GM10266 (cell line): ENCODE measurements at regions not wholly inside any gene's neighbourhood (a gene's known extent, or its start where the extent isn't known, plus 50 kb on each side); places are given as distances from the start of the nearest gene placed in this dataset.

Source experiments
- DNase-seq: peaks from one replicate; pipeline ENCODE4 v3.0.0; 2012; ENCODE audit errors: extremely low spot score
- TF ChIP-seq, protein P1 (sequence below): IDR thresholded peaks from 2 replicates; pipeline ENCODE4 v1.5.1; 2012; ENCODE audit warnings: mild to moderate bottlenecking, low read depth; ENCODE audit not compliant: control insufficient read depth, insufficient read depth; ENCODE audit errors: missing control alignments

DNA sequence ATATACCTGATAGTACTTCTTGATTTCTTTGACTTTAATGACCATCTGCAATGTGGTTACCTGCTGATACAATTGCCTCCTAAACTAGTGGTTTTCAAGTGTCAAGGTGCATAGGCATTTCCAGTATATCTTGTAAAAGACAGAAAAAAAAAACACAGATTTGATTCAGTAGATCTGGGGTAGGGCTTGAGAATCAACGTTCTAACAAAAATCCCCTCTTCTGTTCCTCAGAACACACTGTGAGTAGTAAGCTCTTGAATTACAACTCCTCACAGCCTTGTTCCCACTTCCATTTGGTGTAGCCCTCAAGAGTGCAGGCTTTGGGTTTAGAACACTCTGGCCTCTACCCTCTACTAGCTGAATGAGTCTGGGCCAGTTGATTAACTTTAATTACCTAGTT is 78.0 kb upstream of the CTSC start:
- DNase-seq = no peak
- TF ChIP-seq, protein P1, sequence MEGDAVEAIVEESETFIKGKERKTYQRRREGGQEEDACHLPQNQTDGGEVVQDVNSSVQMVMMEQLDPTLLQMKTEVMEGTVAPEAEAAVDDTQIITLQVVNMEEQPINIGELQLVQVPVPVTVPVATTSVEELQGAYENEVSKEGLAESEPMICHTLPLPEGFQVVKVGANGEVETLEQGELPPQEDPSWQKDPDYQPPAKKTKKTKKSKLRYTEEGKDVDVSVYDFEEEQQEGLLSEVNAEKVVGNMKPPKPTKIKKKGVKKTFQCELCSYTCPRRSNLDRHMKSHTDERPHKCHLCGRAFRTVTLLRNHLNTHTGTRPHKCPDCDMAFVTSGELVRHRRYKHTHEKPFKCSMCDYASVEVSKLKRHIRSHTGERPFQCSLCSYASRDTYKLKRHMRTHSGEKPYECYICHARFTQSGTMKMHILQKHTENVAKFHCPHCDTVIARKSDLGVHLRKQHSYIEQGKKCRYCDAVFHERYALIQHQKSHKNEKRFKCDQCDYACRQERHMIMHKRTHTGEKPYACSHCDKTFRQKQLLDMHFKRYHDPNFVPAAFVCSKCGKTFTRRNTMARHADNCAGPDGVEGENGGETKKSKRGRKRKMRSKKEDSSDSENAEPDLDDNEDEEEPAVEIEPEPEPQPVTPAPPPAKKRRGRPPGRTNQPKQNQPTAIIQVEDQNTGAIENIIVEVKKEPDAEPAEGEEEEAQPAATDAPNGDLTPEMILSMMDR = no peak

DNA sequence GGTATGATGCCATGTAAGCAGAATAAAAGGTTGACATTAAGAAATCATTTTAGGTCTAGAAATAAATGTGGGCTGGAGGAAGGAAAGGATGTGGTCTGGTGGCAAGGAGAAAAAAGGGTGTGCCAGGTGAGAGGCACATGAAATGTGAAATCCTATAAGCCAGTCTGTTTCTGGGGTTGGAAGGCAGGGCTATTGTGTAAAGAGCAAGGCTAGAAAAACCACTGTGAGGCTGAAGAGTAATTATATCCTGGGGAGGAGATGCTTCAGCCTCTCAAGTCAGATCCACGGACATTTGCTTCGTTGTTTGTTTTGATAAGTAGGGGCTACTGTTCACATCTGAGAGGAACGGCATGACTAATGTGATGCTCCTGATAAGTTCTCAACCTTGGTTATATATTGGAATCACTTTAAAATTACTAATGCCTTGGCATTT is 77.5 kb upstream of the CTSC start:
- TF ChIP-seq, protein P1 = no peak
- no peak for DNase-seq

- no peak for DNase-seq
Observed at GRCh38 chr11:88414385-88414861, 76.9 kb upstream of the CTSC start.

DNA sequence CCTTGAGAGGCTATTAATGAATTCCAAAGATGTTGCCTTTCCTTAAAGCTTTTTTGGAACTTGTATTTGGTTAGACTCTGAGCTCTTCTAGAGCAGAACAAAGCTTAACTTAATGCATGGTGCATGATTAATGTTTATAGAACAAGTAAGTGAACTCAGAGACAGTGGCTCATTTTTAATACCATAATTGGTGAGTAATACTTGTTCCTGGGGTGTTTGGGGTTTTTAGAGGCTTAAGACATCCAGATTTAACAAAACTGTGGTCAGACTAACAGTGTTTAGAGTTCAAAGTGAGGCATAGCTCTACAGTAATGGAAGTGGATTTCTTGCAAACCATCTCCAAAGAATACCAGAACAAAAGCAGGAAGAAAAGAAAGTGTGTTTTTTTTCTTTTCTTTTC is 73.7 kb upstream of the CTSC start:
- TF ChIP-seq, protein P1 = no peak
- DNase-seq = no peak

More at GRCh38 chr11:88414385-88414861, 76.9 kb upstream of the CTSC start:
- TF ChIP-seq, protein P1 = no peak

DNA sequence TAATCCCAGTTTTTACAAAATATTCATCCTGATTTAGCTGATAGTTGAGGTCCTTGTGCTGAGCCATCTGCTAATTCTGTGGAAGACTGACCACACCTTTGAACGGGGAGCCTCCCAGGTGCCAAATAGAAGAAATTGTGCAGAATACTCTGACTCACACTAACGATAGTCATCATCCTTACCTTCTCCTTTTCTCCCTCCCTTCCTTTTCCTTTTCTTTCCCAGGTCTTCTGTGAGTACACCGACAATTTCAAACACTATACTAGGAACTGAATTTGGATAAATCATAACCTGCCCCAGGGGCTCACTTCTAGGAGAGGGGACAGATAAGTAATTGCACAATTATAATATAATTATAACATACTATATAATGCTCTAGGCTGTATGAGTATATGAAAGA is 73.1 kb upstream of the CTSC start:
- DNase-seq = no peak
- TF ChIP-seq, protein P1 = no peak

DNA sequence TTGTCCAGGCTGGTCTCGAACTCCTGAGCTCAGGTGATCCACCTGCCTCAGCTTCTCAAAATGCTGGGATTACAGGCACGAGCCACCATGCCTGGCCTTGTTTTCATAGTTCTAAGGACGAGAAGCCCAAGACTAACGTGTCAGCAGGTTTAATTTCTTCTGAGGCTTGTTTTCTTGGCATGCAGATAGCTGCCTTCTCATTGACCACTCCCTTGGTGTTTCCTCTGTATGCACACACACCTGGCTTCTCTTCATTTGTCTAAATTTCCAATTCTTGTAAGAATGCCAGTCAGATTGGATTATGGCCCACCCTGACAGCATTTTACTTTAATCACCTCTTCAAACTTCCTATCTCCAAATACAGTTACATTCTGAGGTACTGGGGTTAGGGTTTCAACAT is 72.5 kb upstream of the CTSC start:
- TF ChIP-seq, protein P1 = no peak
- DNase-seq = no peak

DNA sequence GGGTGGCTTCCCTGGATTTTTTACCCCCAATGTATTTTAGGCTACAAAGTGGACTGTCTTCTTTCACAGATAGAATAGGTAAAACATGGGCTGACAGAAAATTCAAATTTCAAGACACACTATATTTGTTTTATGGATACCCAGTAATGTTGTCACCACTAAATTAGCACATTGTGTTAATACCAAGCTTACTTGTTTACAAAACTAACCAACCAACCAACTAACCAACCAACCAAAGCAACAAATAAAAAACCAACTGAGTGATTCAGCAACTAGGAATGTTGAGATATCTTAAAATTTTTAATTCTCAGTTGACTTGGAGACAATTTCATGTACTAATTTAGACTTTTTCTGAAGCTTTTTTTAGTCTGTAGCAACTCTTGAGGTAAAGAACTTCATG is 69.3 kb upstream of the CTSC start:
- no peak for DNase-seq
- TF ChIP-seq, protein P1 = no peak
